Heart left ventricle (tissue), 13 donors: ENCODE measurements at regions not wholly inside any gene's neighbourhood (a gene's known extent, or its start where the extent isn't known, plus 50 kb on each side); places are given as distances from the start of the nearest gene placed in this dataset.

Source experiments
- CTCF ChIP-seq, 12 donors: fragments of 200-600 bp; sonication (generic) in 4 of 12; IDR thresholded peaks; one replicate each; pipeline versions ENCODE4 v1.5.0 to v1.8.0; 2018 to 2022; ENCODE audit warnings: antibody characterized with exemption in 12 of 12, mild to moderate bottlenecking in 5 of 12
- POLR2A ChIP-seq, 2 donors: fragments of 450-650 bp; IDR thresholded peaks; one replicate each; pipeline ENCODE4 v1.6.1; 2017; ENCODE audit warnings: antibody characterized with exemption in 2 of 2, mild to moderate bottlenecking in 2 of 2, moderate library complexity in 2 of 2
- donor health status: ischemic (EF 13 %, LVEDD 7.1; RV severe dilation, severe dysfunction).
- donor health status: DM: no; HTN: yes; CAD: no.
- donor health status: DM: no; HTN: no; CAD: no.
- donor health status: ischemic (EF 25% LVEDD 6.9; RV normal size, moderate dysfunction).
- donor health status: ischemic (EF 25% LVEDD 5.7; RV mildly dilated, moderate dysfunction).
- donor health status: ischemic (EF 35%, LVEDD 5.7; RV mildly dilated, moderate dysfunction).
- donor health status: nonischemic (EF 11% LVEDD 7.7; RV severe dilation, severe dysfunction).
- donor health status: DM: yes; HTN: yes; CAD: no.
- donor health status: PGD.
- donor health status: ischemic (EF 29% LVEDD 5.4; RV normal size, mild dysfunction).
- donor health status: nonischemic (EF 23%, LVEDD 6.1; RV moderate dilation, normal function).

DNA sequence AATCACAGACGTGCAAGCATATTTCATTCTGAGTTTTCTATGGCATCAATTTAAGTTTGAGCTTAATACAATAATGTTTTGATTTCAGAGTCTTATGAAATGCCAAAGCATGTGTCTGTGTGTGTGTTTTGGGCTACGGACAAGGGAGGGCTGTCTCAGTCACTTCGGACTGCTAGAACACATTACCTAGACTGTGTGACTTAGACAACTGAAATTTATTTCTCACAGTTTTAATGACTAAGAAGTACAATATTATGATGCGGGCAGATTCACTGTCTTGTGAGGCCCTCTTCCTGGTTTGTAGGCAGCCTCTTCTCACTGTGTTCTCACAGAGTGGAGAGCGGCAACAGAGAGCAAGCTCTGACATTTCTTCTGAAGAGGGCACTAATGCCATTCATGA is 1202.0 kb downstream of the EFNB2 start:
- TF ChIP-seq POLR2A (IDR thresholded peaks at IDR 0.05), result no peak
- no peak for TF ChIP-seq CTCF (IDR thresholded peaks at IDR 0.05)
